HuH-7.5 (cell line): ENCODE measurements at regions not wholly inside any gene's neighbourhood (a gene's known extent, or its start where the extent isn't known, plus 50 kb on each side); places are given as distances from the start of the nearest gene placed in this dataset.

Source experiments
- DNase-seq: peaks from one replicate; pipeline ENCODE4 v3.0.0; 2011; ENCODE audit warnings: low spot score

GRCh38 chr20:7347409-7347808, 579.9 kb downstream of the BMP2 start:
- no peak for DNase-seq

GRCh38 chr20:7348253-7348652, 580.8 kb downstream of the BMP2 start:
- no peak for DNase-seq

- no peak for DNase-seq
These were observed 584.7 kb downstream of the BMP2 start for GRCh38 chr20:7352165-7352564.

GRCh38 chr20:7355051-7355450, 585.2 kb downstream of the HAO1 start:
- DNase-seq, result no peak

GRCh38 chr20:7358670-7359069, 581.6 kb downstream of the HAO1 start:
- DNase-seq, result no peak

- no peak for DNase-seq
These were observed 580.5 kb downstream of the HAO1 start for GRCh38 chr20:7359739-7360138.

GRCh38 chr20:7361321-7361720, 578.9 kb downstream of the HAO1 start:
- no peak for DNase-seq

- no peak for DNase-seq
These were observed 578.3 kb downstream of the HAO1 start for GRCh38 chr20:7361931-7362330.

- DNase-seq, result no peak
These were observed 577.7 kb downstream of the HAO1 start for GRCh38 chr20:7362601-7363000.

- DNase-seq, result no peak
These were observed 574.1 kb downstream of the HAO1 start for GRCh38 chr20:7366189-7366588.

- DNase-seq, result no peak
These were observed 568.6 kb downstream of the HAO1 start for GRCh38 chr20:7371518-7372163.

GRCh38 chr20:7375905-7376304, 564.4 kb downstream of the HAO1 start:
- no peak for DNase-seq

- DNase-seq, result no peak
These were observed 561.2 kb downstream of the HAO1 start for GRCh38 chr20:7378864-7379605.

GRCh38 chr20:7379621-7380220, 560.5 kb downstream of the HAO1 start:
- no peak for DNase-seq

- no peak for DNase-seq
These were observed 557.0 kb downstream of the HAO1 start for GRCh38 chr20:7383216-7383615.

- no peak for DNase-seq
These were observed 552.5 kb downstream of the HAO1 start for GRCh38 chr20:7387638-7388193.

- DNase-seq, result no peak
These were observed 551.0 kb downstream of the HAO1 start for GRCh38 chr20:7389216-7389615.

GRCh38 chr20:7392542-7393206, 547.6 kb downstream of the HAO1 start:
- no peak for DNase-seq

- no peak for DNase-seq
These were observed 541.1 kb downstream of the HAO1 start for GRCh38 chr20:7399114-7399513.

GRCh38 chr20:7399575-7399974, 540.7 kb downstream of the HAO1 start:
- no peak for DNase-seq

GRCh38 chr20:7406671-7407070, 533.6 kb downstream of the HAO1 start:
- no peak for DNase-seq

GRCh38 chr20:7410150-7410549, 530.1 kb downstream of the HAO1 start:
- no peak for DNase-seq

- no peak for DNase-seq
These were observed 529.2 kb downstream of the HAO1 start for GRCh38 chr20:7411075-7411474.
